ENCODE measurements at regions not wholly inside any gene's neighbourhood (a gene's known extent, or its start where the extent isn't known, plus 50 kb on each side); places are given as distances from the start of the nearest gene placed in this dataset.

GRCh38 chr1:118253053-118253915 is 68.3 kb upstream of the SPAG17 start:
- no peak overlapping the region for H3K4me3 ChIP-seq (ENCODE audit: control insufficient read depth in 2 of 3, extremely low read depth in 1 of 3, insufficient read depth in 2 of 3, low read depth in 1 of 3, low read length in 3 of 3)
- H3K79me2 ChIP-seq (ENCODE audit: control insufficient read depth, insufficient read depth, low read length), result no peaks in the 10 kb centered on the region
- no peak for DNase-seq (ENCODE audit: low read depth, low spot score)
- H4K20me1 ChIP-seq (ENCODE audit: control insufficient read depth, extremely low read depth, insufficient read depth, low read length), result no peaks in the 10 kb centered on the region
- TF ChIP-seq CTCF (optimal IDR thresholded peaks at IDR 0.05 in 1 of 3, IDR thresholded peaks at IDR 0.05 in 1 of 3, conservative IDR thresholded peaks at IDR 0.05 in 1 of 3; ENCODE audit: extremely low read depth in 1 of 3, insufficient read depth in 2 of 3, low read length in 3 of 3), result no peak
- no peak for TF ChIP-seq EZH2 (IDR thresholded peaks at IDR 0.05; ENCODE audit: low read length)
- H3K9me1 ChIP-seq (ENCODE audit: control insufficient read depth, extremely low read depth, insufficient read depth, low read length), result no peaks in the 10 kb centered on the region
- no peaks in the 10 kb centered on the region for H3K4me1 ChIP-seq (ENCODE audit: control insufficient read depth, extremely low read depth, insufficient read depth, low read length)
- no peaks in the 10 kb centered on the region for H3K27me3 ChIP-seq (ENCODE audit: control insufficient read depth, extremely low read depth, insufficient read depth, low read length)
- no peaks in the 10 kb centered on the region for H3K36me3 ChIP-seq (ENCODE audit: control insufficient read depth in 2 of 2, extremely low read depth in 1 of 2, insufficient read depth in 2 of 2, low read length in 2 of 2)
- H3K9me3 ChIP-seq (ENCODE audit: control insufficient read depth, low read depth, low read length), result no peaks in the 10 kb centered on the region
- FAIRE-seq, result no peak
- no peak overlapping the region for H3K9ac ChIP-seq (ENCODE audit: control insufficient read depth, extremely low read depth, insufficient read depth, low read length)
- dilution Hi-C loops (cut with MboI; ENCODE audit: extremely low pct_ligation_motif_present, low sequenced_read_pairs), result no loop called here
- no peak overlapping the region for H3K4me2 ChIP-seq (ENCODE audit: control insufficient read depth, extremely low read depth, insufficient read depth, low read depth, low read length)
- no peak overlapping the region for H2AFZ ChIP-seq (ENCODE audit: control insufficient read depth, low read length)
- H3K27ac ChIP-seq (ENCODE audit: control insufficient read depth, insufficient read depth, low read length), result no peak overlapping the region

GRCh38 chr1:118252624-118253023 is 67.6 kb upstream of the SPAG17 start:
- Histone ChIP-seq H3K36me3 (ENCODE audit: control insufficient read depth in 2 of 2, extremely low read depth in 1 of 2, insufficient read depth in 2 of 2, low read length in 2 of 2) (no peaks in the 10 kb centered on the region), H3K4me3 (ENCODE audit: control insufficient read depth in 2 of 3, extremely low read depth in 1 of 3, insufficient read depth in 2 of 3, low read depth in 1 of 3, low read length in 3 of 3) (no peak overlapping the region), H4K20me1 (ENCODE audit: control insufficient read depth, extremely low read depth, insufficient read depth, low read length) (no peaks in the 10 kb centered on the region), H2AFZ (ENCODE audit: control insufficient read depth, low read length) (no peak overlapping the region), H3K9me3 (ENCODE audit: control insufficient read depth, low read depth, low read length) (no peaks in the 10 kb centered on the region), H3K27me3 (ENCODE audit: control insufficient read depth, extremely low read depth, insufficient read depth, low read length) (no peaks in the 10 kb centered on the region), H3K4me2 (ENCODE audit: control insufficient read depth, extremely low read depth, insufficient read depth, low read depth, low read length) (no peak overlapping the region), H3K9ac (ENCODE audit: control insufficient read depth, extremely low read depth, insufficient read depth, low read length) (no peak overlapping the region), H3K4me1 (ENCODE audit: control insufficient read depth, extremely low read depth, insufficient read depth, low read length) (no peaks in the 10 kb centered on the region), H3K79me2 (ENCODE audit: control insufficient read depth, insufficient read depth, low read length) (no peaks in the 10 kb centered on the region), H3K9me1 (ENCODE audit: control insufficient read depth, extremely low read depth, insufficient read depth, low read length) (no peaks in the 10 kb centered on the region), H3K27ac (ENCODE audit: control insufficient read depth, insufficient read depth, low read length) (no peak overlapping the region)
- dilution Hi-C loops (cut with MboI; ENCODE audit: extremely low pct_ligation_motif_present, low sequenced_read_pairs), result no loop called here
- TF ChIP-seq CTCF (optimal IDR thresholded peaks at IDR 0.05 in 1 of 3, IDR thresholded peaks at IDR 0.05 in 1 of 3, conservative IDR thresholded peaks at IDR 0.05 in 1 of 3; ENCODE audit: extremely low read depth in 1 of 3, insufficient read depth in 2 of 3, low read length in 3 of 3) (no peak), EZH2 (IDR thresholded peaks at IDR 0.05; ENCODE audit: low read length) (no peak)
- FAIRE-seq, result no peak
- no peak for DNase-seq (ENCODE audit: low read depth, low spot score)
